ENCODE measurements at regions not wholly inside any gene's neighbourhood (a gene's known extent, or its start where the extent isn't known, plus 50 kb on each side); places are given as distances from the start of the nearest gene placed in this dataset.

DNA sequence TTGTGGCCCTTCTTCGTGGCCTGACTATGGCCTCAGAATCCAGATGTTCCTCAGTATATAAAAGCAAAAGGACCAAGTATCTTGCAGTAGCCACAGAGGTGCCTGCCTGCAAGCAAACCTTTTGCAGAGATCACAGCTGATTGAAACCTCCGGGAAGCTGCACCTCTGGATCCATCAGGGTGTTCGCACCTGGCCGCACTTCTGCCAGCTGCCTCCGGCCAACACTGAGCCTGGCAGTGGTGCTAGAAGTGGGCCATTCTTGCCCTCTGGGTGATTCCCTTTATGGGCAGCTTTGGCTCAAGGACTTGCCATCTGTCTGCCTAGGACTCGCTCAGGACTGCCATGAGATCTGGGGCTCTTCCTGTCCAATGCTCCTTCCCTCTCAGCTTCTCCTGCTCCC lies 214.6 kb upstream of the ECI2 start:
- TF ChIP-seq CTCF (IDR thresholded peaks at IDR 0.05) (no peak), EP300 (IDR thresholded peaks at IDR 0.05) (no peak), POLR2A (IDR thresholded peaks at IDR 0.05) (no peak), POLR2AphosphoS5 (IDR thresholded peaks at IDR 0.05) (no peak)

Data from sigmoid colon (tissue), 4 donors.